ENCODE measurements at regions not wholly inside any gene's neighbourhood (a gene's known extent, or its start where the extent isn't known, plus 50 kb on each side); places are given as distances from the start of the nearest gene placed in this dataset.

DNA sequence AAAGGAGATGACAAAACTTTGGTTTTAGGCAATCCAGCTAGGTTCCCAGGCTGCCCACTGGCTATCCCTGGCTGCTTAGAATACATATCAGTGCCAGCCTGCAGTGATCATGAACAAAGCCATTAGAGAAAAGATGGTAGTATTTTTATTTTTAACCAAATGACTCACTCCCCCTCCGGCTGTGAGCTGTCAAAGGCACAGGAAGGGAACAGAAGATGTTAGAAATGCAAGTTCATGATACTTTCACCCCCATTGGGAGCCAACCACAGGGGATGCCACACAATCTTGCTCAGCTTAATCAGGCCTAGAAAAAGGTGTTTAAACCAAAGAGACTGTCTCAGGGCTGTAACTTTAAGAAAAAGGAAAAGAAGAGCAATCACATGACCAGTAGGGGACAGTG is 70.3 kb upstream of the ASTN2 start:
- TF ChIP-seq, protein P1, sequence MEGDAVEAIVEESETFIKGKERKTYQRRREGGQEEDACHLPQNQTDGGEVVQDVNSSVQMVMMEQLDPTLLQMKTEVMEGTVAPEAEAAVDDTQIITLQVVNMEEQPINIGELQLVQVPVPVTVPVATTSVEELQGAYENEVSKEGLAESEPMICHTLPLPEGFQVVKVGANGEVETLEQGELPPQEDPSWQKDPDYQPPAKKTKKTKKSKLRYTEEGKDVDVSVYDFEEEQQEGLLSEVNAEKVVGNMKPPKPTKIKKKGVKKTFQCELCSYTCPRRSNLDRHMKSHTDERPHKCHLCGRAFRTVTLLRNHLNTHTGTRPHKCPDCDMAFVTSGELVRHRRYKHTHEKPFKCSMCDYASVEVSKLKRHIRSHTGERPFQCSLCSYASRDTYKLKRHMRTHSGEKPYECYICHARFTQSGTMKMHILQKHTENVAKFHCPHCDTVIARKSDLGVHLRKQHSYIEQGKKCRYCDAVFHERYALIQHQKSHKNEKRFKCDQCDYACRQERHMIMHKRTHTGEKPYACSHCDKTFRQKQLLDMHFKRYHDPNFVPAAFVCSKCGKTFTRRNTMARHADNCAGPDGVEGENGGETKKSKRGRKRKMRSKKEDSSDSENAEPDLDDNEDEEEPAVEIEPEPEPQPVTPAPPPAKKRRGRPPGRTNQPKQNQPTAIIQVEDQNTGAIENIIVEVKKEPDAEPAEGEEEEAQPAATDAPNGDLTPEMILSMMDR (IDR thresholded peaks at IDR 0.05; ENCODE audit: low read length) = no peak
- no peak for TF ChIP-seq EZH2 (optimal IDR thresholded peaks at IDR 0.05; ENCODE audit: low read depth, low read length)
- no peak for TF ChIP-seq EZH2phosphoT487 (IDR thresholded peaks at IDR 0.05; ENCODE audit: low read length)
- no peaks in the 10 kb centered on the region for H3F3A ChIP-seq (ENCODE audit: insufficient read depth, low read length)
- no peaks in the 10 kb centered on the region for H3K79me2 ChIP-seq (ENCODE audit: low read length)

DNA sequence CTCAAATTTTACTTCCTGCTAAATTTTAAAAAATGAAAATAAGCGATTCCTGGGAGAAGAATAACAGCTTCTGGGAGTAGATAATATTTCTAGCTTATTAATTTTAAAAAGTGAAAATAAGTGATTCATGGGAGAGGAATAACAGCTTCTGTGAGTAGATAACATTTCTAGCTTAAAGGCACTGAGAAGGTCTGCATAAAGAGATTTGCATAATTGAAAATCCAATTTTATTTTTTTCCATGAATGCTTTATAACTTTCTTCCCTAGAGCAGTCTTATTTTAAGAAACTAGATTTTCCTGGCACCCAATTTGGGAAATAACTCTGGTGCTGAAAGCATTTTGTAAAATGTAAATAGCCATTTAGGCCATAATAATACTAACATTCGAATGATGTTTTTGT is 65.9 kb upstream of the ASTN2 start:
- Histone ChIP-seq H2AFZ (ENCODE audit: low read length) (no peak overlapping the region), H3K4me1 (ENCODE audit: low read length) (0 out of 2 replicates have a peak, but pooled peaks cover 7% of the 10 kb centered on the region), H3F3A (ENCODE audit: insufficient read depth, low read length) (no peaks in the 10 kb centered on the region), H4K20me1 (ENCODE audit: insufficient read depth, low read length) (no peaks in the 10 kb centered on the region), H3K4me3 (ENCODE audit: low read length) (no peak overlapping the region), H3K27me3 (replicated peaks; ENCODE audit: insufficient read depth, low read length) (no peaks in the 10 kb centered on the region), H3K4me2 (ENCODE audit: low read depth, low read length) (no peak overlapping the region), H3K9me2 (replicated peaks; ENCODE audit: insufficient read depth, low read length) (no peaks in the 10 kb centered on the region), H3K79me2 (ENCODE audit: low read length) (no peaks in the 10 kb centered on the region), H3K27ac (ENCODE audit: low read length) (no peak overlapping the region), H3K36me3 (replicated peaks; ENCODE audit: insufficient read depth, low read length) (no peaks in the 10 kb centered on the region), H3K9me3 (replicated peaks; ENCODE audit: insufficient read depth, low read length) (no peaks in the 10 kb centered on the region), H3K9ac (ENCODE audit: low read length) (no peak overlapping the region)
- TF ChIP-seq EZH2phosphoT487 (IDR thresholded peaks at IDR 0.05; ENCODE audit: low read length) = no peak
- no peak for TF ChIP-seq EZH2 (optimal IDR thresholded peaks at IDR 0.05; ENCODE audit: low read depth, low read length)
- TF ChIP-seq, protein P1 (IDR thresholded peaks at IDR 0.05; ENCODE audit: low read length) = no peak
- no peak for DNase-seq

More for the DNA sequence above, 70.3 kb upstream of the ASTN2 start:
- Histone ChIP-seq H3K4me3 (ENCODE audit: low read length) (no peak overlapping the region), H3K27ac (ENCODE audit: low read length) (no peak overlapping the region), H2AFZ (ENCODE audit: low read length) (no peak overlapping the region), H3K36me3 (replicated peaks; ENCODE audit: insufficient read depth, low read length) (no peaks in the 10 kb centered on the region), H3K9ac (ENCODE audit: low read length) (no peak overlapping the region), H4K20me1 (ENCODE audit: insufficient read depth, low read length) (no peaks in the 10 kb centered on the region), H3K9me2 (replicated peaks; ENCODE audit: insufficient read depth, low read length) (no peaks in the 10 kb centered on the region), H3K4me2 (ENCODE audit: low read depth, low read length) (no peak overlapping the region), H3K27me3 (replicated peaks; ENCODE audit: insufficient read depth, low read length) (no peaks in the 10 kb centered on the region), H3K9me3 (replicated peaks; ENCODE audit: insufficient read depth, low read length) (no peaks in the 10 kb centered on the region), H3K4me1 (ENCODE audit: low read length) (0 out of 2 replicates have a peak, but pooled peaks cover 7% of the 10 kb centered on the region)
- DNase-seq = peak; percentile 57

GRCh38 chr9:117480253-117480652 is 65.4 kb upstream of the ASTN2 start:
- Histone ChIP-seq H3F3A (ENCODE audit: insufficient read depth, low read length) (no peaks in the 10 kb centered on the region), H3K4me2 (ENCODE audit: low read depth, low read length) (no peak overlapping the region), H3K9ac (ENCODE audit: low read length) (no peak overlapping the region), H3K27ac (ENCODE audit: low read length) (no peak overlapping the region), H2AFZ (ENCODE audit: low read length) (no peak overlapping the region), H3K9me3 (replicated peaks; ENCODE audit: insufficient read depth, low read length) (no peaks in the 10 kb centered on the region), H4K20me1 (ENCODE audit: insufficient read depth, low read length) (no peaks in the 10 kb centered on the region), H3K79me2 (ENCODE audit: low read length) (no peaks in the 10 kb centered on the region), H3K4me1 (ENCODE audit: low read length) (0 out of 2 replicates have a peak, but pooled peaks cover 4% of the 10 kb centered on the region), H3K4me3 (ENCODE audit: low read length) (no peak overlapping the region), H3K27me3 (replicated peaks; ENCODE audit: insufficient read depth, low read length) (no peaks in the 10 kb centered on the region), H3K9me2 (replicated peaks; ENCODE audit: insufficient read depth, low read length) (no peaks in the 10 kb centered on the region), H3K36me3 (replicated peaks; ENCODE audit: insufficient read depth, low read length) (no peaks in the 10 kb centered on the region)
- no peak for DNase-seq
- TF ChIP-seq EZH2 (optimal IDR thresholded peaks at IDR 0.05; ENCODE audit: low read depth, low read length) = no peak

- Histone ChIP-seq H3K9me2 (replicated peaks; ENCODE audit: insufficient read depth, low read length) (no peaks in the 10 kb centered on the region), H3K4me2 (ENCODE audit: low read depth, low read length) (no peak overlapping the region), H3K79me2 (ENCODE audit: low read length) (no peaks in the 10 kb centered on the region), H3K27ac (ENCODE audit: low read length) (no peak overlapping the region), H3K9ac (ENCODE audit: low read length) (no peak overlapping the region), H3K36me3 (replicated peaks; ENCODE audit: insufficient read depth, low read length) (no peaks in the 10 kb centered on the region), H2AFZ (ENCODE audit: low read length) (no peak overlapping the region), H4K20me1 (ENCODE audit: insufficient read depth, low read length) (no peaks in the 10 kb centered on the region), H3K9me3 (replicated peaks; ENCODE audit: insufficient read depth, low read length) (no peaks in the 10 kb centered on the region), H3F3A (ENCODE audit: insufficient read depth, low read length) (no peaks in the 10 kb centered on the region), H3K27me3 (replicated peaks; ENCODE audit: insufficient read depth, low read length) (no peaks in the 10 kb centered on the region), H3K4me1 (ENCODE audit: low read length) (no peaks in the 10 kb centered on the region), H3K4me3 (ENCODE audit: low read length) (no peak overlapping the region)
- TF ChIP-seq EZH2phosphoT487 (IDR thresholded peaks at IDR 0.05; ENCODE audit: low read length) = no peak
- TF ChIP-seq, protein P1 (IDR thresholded peaks at IDR 0.05; ENCODE audit: low read length) = no peak
- TF ChIP-seq EZH2 (optimal IDR thresholded peaks at IDR 0.05; ENCODE audit: low read depth, low read length) = no peak
- DNase-seq = no peak
Observed at GRCh38 chr9:117473293-117473692, 58.4 kb upstream of the ASTN2 start.

Measured in MM.1S (cell line).